ENCODE measurements at regions not wholly inside any gene's neighbourhood (a gene's known extent, or its start where the extent isn't known, plus 50 kb on each side); places are given as distances from the start of the nearest gene placed in this dataset.

GRCh38 chr14:62303437-62303836, 541.2 kb downstream of the SNAPC1 start:
- DNase-seq = no peak

GRCh38 chr14:62304257-62304656, 542.0 kb downstream of the SNAPC1 start:
- DNase-seq = no peak

DNA sequence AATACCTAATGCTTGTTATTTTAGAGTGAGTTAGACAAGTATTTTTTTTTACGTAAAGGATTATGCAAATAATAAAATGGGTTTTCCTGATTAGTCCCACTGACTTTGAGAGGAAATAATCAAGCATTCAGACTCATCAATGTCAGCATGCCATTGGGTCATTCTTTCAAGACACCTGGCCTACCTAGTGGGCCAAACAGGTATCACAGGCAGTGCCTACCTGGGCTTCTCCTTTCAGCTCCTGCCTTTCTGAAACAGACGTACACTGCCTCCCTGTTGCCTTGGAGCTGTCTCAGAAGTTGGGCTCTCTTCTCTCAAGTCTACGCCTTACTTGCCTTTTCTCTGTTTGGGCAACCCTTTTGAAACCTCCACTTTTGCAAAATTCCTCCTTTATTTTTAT, 545.6 kb downstream of the SNAPC1 start:
- DNase-seq = no peak

DNA sequence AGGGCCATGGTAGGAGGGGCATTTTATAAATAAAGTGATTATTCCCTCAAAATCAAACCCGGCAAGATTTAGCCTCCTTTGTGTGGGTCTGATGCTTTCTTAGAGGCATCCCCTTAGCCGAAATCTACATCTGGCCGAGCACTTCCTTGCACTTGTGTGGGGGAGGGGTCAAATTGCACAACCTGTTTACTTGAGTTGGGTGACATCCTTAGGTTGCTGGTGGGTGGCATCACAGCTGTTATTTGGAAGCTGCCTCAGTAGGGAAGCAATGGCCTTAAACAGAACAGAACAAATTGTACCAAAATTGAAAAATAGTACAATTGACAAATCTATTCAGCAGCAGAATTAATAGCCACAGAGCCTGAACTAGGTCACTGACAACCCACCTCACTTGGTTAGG, 546.1 kb downstream of the SNAPC1 start:
- DNase-seq = no peak

- no peak for DNase-seq
These were observed 546.7 kb downstream of the SNAPC1 start for GRCh38 chr14:62308891-62309290.

DNA sequence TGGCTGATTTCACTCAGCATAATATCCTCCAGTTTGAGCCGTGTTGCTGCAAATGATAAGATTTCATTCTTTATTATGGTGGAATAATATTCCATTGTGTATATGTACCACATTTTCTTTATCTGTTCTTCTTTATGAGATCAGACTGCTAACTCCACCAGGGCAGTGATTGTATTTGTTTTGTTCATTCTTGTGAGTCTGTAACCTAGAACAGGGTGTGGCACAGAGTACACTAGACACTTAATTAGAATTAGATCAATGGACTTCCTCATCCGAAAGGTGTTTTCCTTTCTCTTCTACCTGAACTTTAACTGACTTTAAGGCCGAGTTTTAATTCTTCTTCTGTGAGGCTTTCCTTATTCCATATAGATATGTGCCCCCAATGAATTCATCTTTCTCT, 551.0 kb downstream of the SNAPC1 start:
- no peak for DNase-seq

DNA sequence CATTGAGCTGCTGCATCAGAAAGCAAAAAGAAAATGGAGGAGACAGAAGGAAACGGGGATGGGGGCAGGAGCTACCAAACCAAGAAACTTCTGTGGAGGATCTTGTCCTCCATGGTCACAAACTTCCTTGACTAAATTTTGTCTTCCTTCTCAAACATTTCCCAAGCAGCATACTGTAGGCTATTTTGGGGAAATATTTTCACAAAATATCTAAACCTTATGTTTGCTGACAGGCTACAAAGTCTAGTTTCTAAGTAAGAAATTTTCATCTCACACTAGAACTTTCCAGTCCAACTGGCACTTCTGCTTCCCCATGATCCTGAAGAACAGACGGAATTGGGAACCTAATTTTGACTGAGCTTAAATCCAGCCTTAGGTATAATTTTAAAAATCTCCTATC, 552.0 kb downstream of the SNAPC1 start:
- no peak for DNase-seq

GRCh38 chr14:62314871-62315270, 552.7 kb downstream of the SNAPC1 start:
- no peak for DNase-seq

- no peak for DNase-seq
These were observed 553.4 kb downstream of the SNAPC1 start for GRCh38 chr14:62315631-62316030.

GRCh38 chr14:62322216-62322615, 560.0 kb downstream of the SNAPC1 start:
- DNase-seq = no peak

DNA sequence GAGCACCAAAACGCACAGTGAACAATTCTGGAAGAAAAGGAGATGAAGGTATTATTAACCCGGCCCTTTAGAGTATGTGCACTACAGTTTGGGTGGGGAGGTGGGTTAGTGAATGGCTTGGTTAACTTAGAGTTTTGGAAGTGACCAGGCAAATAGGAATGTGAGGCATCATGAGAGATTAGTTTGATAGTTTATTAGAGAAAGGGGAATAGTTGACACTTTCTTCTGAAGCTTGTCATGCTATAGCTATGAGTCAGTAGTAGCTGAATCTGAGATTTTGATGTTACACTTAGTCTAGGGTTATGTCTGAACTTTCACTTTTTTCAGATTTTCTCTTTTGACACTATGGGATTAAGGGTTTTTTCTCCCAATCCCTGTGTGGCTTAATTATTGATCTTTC, 567.2 kb downstream of the SNAPC1 start:
- DNase-seq = no peak

DNA sequence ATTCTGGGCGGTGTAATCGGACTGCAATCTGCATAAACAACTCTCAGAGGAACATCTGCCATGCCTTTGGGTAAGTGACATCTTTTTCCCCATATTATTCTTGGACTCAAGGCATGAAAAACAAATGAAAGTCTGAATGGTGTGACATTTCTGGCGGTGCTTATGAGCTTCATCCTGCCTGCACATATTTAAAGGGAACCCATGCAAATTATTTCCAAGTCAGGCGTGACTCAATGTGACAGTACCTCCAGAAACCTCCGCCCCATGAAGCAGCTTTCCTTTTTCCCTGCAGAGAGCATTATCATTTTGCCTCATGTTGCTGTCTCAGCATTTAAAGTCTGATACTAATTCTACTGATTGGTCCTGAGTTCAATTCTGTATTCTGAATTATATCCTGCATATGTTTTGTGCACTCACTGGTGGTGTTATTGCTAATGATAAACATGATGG, 585.4 kb downstream of the SNAPC1 start:
- no peak for DNase-seq

DNA sequence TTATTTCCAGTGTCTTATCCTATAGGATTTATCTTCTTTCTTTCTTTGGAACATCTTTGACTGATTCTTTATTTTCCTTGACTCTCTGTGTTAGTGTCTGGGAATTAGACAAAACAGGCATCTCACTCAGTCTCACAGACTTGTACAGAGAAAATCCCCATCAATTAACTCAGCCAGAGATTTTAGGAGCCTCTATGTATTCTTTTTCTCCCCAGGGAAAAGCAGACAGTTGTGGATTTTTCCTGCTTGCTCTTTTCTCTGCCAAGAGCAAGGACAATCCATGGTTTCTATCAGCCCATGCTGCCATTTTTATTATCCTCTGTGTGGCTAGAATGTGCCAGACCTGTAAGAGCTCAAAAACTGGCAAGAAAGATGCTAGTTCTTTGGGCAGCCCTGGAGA, 595.1 kb downstream of the SNAPC1 start:
- DNase-seq = no peak

DNA sequence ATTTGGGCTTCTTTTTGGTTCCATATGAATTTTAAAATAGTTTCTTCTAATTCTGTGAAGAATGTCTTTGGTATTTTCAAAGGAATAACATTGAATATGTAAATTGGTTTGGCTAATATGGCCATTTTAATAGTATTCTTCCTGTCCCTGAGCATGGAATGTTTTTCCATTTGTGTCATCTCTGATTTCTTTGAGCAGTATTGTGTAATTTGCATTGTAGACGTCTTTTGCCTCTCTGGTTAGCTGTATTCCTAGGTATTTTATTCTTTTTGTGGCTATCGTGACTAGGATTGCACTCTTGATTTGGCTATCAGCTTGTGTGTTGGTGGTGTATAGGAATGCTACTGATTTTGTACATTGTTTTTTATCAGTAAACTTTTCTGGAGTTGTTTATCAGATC, 601.9 kb downstream of the SNAPC1 start:
- no peak for DNase-seq

DNA sequence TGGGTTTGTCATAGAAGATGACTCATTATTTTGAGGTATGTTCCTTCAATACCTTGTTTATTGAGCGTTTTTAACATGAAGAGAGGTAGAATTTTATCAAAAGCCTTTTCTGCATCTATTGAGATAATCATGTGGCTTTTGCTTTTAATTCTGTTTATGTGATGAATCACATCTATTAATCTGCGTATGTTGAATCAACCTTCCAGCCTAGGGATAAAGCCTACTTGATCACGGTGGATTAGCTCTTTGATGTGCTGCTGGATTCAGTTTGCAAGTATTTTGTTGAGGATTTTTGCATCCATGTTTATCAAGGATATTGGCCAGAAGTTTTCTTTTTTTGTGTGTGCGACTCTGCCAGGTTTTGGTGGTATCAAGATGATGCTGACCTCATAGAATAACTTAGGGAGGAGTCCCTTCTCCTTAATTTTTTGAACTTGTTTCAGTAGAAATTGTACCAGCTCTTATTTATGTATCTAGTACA, 602.6 kb downstream of the SNAPC1 start:
- no peak for DNase-seq

GRCh38 chr14:62369919-62370560, 607.8 kb downstream of the SNAPC1 start:
- DNase-seq = no peak

DNA sequence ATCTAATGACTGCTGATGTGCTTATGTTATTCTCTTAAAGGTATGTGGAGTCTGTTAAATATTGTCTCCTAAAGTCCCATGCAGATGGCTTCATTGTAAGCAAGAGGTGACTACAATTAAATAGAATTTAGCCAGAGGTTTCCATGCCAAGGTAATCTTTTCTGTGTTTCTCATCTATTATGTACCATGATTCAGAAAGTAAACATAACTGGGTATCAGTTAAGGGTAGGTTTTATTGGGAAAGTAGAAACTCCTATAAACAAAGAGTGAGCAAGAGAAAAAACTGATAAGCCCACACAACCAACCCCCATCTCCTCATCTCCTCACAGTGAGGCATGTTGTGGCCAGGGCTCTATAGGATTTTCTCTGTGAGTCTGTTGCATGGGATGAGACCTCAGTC, 611.7 kb downstream of the SNAPC1 start:
- no peak for DNase-seq

DNA sequence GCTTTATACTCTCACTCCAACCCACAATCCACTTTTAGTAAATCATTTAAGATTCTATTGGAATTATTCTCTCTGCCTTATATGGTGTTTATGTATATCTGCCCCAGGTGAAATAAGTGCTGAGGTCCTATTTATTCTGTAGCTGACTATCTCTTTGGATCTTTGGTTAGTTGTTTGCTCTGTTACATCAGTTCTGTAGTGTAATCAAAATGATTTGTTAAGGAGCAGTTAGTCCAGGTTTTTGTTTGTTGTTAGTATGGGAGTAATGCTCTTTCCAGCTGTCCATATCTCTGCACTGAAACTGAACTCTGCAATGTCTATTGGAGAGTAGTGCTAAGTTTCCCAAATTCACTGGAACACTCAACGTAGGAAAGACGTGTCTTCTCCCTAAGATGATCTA, 615.8 kb downstream of the SNAPC1 start:
- DNase-seq = no peak

DNA sequence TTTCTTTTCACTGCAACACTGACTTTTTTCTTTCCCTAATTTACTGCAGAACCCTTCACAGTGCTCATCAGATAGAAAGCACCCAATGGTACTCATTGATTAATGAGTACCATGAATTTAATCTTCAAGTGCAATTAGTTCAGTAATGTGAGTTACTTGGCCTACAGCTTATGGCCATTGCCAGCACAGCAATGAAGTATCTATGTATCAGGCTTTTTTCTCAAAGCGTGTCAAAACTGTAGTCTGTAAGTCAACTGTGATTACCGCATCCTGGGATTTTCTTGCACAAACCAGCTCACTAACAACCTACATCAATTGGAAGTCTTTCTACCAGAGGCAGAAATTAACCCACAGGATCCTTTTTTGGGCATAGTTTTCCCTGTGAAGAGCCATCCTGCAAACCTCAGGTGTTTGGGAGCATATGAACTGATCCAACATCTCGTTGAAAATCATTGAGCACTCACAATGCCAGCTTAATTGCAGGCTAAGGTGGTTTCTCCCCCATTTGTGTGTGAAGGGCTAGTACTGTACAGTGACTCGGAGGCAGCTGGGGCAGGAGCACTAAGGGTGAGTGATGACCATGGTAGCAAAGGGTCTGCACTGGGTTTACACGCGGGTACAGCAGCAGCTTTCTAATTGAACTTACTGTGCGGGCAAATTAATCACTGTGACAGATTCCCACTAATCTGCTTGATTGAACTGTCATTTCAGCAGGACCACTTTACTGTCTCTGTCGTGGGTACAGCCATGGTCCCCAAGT, 619.3 kb downstream of the SNAPC1 start:
- no peak for DNase-seq

DNA sequence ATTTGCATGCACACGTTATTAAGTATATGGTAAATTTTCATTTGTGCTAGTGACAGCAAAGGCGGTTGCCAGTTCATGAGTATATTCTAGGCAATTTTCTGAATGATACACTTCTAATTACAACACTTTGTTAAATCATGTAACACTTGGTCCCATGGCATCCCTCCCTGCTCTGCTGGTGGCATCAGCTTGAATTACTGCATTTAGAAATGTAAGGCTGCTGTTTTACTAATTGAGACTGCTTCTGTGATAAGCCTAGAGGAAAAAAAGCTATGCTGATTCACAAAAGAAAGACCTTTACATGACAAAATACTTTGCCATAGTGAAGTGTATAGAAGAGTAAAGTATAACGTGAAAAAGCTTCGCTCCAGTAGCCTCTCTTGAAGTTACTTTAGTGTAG, 636.1 kb downstream of the KCNH5 start:
- DNase-seq = no peak

DNA sequence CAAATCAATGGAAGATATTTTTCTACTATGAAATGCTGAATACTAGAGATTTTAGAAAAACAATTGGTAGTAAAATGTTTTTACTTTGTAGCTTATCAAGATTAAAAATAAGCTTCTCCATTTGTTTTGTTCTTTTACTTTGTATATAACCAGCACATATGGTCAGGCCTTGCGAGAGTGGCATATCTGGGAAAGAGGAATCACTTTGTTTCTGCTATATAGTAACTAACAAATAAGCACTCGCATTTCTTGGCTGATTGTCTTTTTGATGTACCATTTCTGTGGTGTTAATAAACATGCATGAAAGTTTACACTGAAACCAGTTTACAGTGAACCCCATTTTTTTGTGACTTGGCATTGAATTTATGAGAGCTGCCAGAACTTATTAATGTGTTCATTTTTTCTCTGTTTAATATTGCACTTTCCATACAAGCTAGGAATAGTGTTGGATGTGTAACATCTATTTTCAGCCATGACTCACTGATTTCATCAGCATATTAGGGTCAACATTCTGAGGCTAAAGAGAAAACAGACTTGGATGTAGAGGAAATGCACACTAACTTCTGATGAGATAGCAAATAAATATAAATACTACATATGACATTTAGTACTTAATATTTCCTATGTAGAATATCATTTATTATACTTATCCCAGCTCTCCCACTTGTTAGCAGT, 635.5 kb downstream of the KCNH5 start:
- DNase-seq = no peak

- DNase-seq = no peak
These were observed 624.4 kb downstream of the KCNH5 start for GRCh38 chr14:62420847-62421246.

DNA sequence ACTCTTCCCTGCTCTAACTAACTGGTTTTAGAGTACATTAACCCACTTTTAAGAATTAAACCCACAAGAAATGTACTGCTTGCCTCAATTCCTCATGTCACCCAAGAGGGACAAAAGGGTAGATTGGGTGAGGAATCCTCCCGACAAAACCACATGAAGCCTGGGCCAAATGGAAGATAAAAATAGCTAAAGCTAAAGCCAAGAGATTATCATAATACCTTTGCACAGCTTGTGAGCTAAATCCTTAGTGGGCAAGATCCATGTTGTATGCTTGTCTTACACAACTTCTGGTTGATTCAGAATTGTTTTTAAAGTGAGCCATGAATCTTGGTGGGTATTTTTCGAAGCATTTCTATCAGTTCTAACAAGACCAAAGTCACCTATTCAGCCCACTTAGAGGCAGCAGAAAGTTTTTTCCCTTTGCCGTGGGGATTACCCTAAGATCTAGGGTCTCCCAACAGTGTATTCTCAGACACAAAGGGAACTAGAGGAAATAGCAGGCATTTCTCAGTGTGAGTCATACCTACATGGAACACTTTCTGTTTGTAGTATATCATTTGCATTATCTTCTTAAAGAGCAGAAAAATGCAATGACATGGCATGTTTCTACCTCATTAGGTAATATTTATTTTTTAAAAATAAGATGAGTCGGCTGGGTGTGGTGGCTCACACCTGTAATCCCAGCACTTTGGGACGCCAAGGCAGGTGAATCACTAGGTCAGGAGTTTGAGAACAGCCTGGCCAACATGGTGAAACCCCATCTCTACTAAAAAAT, 616.6 kb downstream of the KCNH5 start:
- DNase-seq = no peak
